SKM-1 (cell line): ENCODE measurements at regions not wholly inside any gene's neighbourhood (a gene's known extent, or its start where the extent isn't known, plus 50 kb on each side); places are given as distances from the start of the nearest gene placed in this dataset.

Experiments used
- DNase-seq: peaks from one replicate; lab custom pipeline; 2025; ENCODE audit not compliant: unreplicated experiment; lab: John Stamatoyannopoulos, UW

- no peak for DNase-seq
Observed at GRCh38 chr2:120864981-120865380, 129.3 kb downstream of the GLI2 start.

GRCh38 chr2:120865656-120866055 is 130.0 kb downstream of the GLI2 start:
- DNase-seq = no peak

DNA sequence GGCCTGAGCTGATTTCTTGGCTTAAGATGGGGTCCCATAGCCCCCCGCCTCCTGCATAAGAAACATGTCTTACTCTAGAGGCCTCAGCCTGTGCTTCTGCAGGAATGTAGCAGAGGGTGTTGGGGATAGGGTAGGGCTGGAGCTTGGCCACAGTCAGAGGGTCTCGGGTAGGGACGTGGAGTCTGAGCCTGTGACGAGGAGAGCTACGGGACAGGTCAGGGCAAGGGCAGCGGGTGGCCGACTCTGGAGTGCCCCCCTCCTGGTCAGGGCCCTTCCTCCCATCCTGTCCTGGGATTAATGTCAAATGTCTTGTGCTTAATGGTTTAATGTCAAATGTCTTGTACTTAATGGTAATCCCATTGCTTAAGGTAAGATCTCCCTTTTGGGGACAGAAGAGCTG is 130.4 kb downstream of the GLI2 start:
- no peak for DNase-seq

DNA sequence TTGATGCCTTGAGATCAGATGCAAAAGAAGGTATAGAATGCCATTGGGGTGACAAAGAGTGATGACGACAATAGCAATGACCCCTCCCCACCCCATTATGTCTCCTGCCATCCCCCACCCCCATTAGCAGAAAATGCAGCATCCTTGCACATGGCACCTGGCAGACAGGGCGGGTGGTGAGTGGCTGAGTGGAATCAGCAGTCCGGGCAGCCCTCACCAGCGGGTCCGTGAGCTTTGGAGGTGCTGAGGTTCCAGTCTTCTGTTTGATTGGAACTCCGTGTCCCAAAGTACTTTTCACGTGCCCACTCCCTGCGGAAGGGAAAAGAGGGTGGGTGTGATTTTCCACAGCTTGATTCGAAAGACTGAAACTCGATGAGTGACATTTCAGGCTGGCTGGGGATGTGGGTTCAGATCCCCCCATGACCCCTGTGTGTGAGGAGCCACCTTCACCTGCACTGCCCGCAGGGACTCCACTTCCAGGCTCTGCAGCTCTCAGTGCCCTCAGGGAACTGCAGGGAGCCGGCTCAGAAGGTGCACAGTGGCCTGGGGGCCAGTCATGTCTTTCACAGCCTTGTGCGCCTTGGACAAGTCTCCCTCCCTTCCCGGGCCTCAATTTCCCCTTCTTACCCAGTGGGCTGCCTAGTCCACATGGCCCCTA is 130.9 kb downstream of the GLI2 start:
- no peak for DNase-seq

- no peak for DNase-seq
Observed at GRCh38 chr2:120867290-120868241, 131.9 kb downstream of the GLI2 start.

- DNase-seq = no peak
Observed at GRCh38 chr2:120868366-120868765, 132.7 kb downstream of the GLI2 start.

DNA sequence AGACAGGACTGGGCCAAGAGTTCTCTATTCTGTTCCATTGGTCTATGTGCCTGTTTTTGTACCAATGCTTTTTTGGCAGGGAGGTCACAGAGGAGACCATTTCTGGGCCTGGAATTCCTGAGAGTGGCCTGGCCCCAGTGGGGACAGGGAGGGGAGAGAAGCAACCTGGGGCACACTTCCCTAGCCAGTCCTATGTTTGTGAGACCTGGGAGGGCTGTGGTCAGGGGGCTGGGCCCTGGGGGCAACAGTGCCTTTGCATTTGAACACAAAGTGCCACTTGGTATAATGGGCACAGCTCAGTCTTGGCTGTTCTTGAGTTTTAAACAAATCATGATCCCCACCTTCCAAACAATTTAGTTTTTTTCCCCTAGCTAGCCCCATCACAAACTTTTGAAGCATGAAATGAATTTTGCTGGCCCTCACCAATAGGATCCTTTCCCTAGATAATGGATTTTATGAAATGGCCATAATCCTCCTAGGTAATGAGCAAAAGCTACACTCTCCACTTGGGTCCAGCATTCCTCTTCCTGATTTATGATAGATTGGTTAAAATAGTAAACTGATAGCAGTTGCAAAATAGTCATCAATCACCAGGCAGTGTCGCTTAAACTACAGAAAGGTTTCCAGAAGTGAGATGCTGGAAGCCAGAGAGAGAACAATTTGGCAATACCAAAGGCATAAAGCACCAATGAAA is 133.5 kb downstream of the GLI2 start:
- DNase-seq = no peak

DNA sequence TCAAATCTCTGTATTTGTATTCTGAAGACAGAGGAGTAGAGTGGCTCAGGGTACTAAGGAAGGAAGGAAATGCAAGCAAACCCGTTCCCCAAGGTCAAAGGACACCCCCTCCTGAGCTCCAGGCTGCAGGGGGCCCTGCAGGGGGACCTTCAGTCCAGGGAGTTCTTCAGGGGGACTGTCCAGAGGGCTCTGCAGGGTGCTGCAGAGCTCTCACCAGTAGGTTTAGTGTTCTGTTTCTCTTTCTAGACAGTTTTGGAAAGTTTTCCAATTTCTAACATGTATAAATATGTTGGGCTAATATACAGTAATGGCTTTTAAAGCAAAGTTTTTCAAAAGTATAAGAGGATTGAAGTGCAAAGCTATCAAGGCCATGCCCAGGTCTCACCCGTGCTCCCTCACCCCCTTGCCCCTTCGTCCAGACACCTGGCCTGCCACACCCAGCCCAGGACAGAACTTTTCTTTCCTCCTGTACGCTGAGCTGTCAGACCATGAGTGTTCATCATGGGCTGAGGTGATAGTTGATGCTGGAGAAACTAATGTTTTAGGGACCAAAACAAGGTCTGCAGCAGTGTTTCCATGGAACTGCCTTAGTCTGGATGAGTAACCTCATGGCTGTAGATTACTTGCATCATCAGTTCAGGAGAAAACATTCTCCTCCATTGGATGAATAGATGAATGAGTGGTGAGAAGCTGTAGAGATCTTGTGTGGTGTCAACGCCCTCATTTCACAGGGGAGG is 134.2 kb downstream of the GLI2 start:
- DNase-seq = no peak

DNA sequence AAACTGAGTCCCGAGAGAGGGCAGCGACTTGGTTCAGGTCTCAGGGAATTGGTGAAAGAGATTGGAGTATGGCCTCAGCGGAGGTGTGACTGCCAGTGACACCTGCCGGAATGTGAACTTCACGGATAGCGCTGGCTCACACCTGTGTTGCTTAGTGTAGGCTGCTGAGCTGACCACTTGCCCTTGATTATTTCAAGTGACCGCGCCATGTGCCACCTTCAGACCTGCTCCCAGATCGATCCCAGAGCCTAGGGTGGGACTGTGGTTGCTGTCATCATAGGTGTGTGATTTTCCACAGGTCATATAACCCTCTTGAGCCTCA is 134.8 kb downstream of the GLI2 start:
- no peak for DNase-seq

- no peak for DNase-seq
Observed at GRCh38 chr2:120871016-120871635, 135.5 kb downstream of the GLI2 start.

DNA sequence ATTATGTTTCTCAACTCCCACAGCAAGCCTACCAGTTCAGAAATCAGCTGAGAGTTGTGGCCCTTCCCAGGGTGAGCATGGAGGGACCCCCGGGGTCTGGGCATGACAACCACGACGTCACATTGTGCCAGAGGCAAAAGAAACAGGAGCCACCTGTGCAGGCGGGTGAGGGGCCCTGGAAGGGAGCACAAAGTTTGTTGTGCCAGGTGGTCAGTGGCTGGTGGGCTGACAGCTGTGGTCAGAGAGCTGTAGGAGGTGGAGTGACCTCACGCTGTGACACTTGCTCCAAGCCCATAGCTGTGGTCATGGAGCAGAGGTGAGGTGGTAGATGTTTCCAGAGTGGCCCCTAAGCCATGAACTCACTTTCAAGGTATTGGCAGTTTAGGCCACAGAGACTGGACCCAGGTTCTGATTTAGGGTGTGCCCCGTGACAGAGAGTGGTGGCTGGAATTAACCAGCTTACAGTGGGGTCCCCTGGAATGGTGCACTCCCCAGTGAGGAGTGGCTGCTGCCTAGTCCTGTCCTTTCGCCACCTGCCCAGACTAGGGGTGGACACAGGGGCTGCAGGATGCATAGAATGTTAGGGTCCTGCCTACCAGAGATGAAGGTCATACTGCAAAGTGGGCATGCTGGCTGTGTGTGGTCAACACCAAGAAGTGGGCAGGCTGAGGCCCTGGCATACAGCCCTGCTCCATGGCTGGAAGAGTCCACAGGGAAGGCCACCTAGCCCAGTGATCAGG is 136.4 kb downstream of the GLI2 start:
- DNase-seq = no peak

DNA sequence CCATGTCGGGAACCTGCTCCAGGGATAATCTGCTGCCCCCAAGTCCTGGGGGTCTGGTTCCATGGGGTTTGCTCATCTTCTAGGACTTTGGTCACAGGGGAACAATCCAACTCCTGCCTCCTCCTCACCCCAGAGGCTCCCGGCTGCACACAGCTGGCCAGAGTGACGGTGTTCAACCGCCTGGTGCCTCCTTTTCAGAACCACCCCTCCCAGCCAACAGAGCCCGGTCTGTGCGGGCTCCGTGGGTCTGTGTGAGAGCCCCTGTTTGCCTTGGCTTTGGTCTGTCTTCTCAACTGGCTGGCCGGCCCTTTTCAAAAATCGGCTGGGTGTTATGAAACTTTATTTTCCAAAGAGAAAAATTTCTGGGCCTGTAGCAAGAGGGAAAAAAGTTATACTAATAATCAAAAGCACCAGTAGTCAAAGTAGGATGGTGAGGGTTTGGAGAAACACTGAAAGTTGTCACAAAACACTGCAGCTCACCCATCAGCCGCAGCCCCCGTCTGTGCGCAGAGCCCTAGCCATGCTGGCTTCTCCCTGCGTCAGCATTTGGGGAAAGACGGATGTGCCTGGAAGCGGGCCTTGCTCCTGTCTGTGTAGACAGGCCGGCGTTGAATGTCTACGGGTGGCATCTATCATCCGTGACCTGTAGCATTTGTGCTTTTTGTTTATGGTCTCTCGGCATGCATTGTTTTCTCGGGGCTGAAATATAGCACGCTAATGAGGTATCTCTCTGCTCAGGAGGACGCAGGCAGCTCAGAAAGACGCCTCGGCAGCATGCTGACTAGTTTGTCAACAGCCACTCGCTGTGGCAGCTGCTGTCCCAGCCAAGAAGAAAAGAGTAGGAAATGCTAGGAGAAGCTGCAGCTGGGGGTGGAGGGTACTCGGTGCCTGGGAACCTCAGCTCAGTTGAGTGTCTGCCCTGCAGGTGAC is 138.6 kb downstream of the GLI2 start:
- no peak for DNase-seq

GRCh38 chr2:120874888-120875275 is 139.2 kb downstream of the GLI2 start:
- DNase-seq = no peak

DNA sequence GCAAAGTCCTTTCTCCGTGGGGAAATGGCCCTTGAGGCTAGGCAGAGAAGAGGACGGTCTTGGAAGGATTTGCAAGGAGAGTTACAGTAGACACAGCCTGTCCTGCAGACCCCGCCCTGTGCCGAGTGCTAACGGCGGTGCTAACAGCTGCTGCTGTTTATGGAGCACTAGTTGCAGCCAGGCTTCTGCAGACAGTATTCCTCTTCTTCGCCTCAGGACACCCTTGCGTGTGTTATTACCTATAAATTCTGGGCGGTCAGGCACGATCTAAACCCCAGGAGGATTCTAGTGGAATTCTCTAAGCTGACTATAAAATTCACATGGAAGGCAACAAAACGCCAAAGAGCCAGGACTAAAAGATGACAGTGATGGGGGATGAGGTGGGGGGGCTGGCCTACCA is 139.8 kb downstream of the GLI2 start:
- DNase-seq = no peak

DNA sequence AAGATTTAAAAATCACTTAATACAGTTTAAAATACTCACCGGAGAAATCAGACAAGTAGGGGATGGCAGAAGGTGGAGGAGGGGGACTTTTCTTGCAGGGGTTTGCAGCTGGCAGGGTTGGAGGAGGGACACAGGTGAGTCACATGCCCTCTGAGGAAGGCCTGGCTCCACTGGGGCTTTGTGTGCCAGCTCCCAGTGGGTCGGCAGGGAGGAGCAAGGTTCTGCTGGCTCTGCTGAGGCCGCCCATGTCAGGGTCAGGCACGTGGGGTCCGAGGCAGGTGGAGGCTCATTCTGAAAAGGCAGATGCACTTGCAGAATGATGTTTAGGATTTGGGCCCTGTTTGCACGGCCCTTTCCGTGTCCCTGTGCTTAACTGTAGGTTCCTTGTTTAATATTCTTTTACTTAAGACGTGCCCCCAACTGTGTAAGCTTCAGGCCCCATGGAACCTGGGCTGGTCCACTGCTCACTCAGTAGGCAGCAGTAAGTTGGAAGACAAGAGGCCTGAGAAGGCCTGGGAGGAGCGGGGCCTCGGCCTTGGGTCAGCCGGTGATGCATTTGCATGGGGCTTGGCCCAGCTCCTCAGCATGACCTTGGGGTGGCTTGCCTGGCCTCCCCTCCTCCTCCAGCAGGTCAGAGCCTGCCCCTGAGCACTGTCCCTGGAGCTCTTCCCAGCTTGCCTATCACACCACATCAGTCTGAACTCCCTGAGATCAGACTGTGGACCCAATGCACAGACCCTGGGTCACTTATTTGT is 141.0 kb downstream of the GLI2 start:
- no peak for DNase-seq

GRCh38 chr2:120877409-120877808 is 141.7 kb downstream of the GLI2 start:
- DNase-seq = no peak

GRCh38 chr2:120878970-120879369 is 143.3 kb downstream of the GLI2 start:
- no peak for DNase-seq
